ENCODE measurements at regions not wholly inside any gene's neighbourhood (a gene's known extent, or its start where the extent isn't known, plus 50 kb on each side); places are given as distances from the start of the nearest gene placed in this dataset.

GRCh38 chr5:28850320-28850921 is 1812.0 kb upstream of the CDH9 start:
- H3K4me3 Mint-ChIP-seq, result no peak overlapping the region
- no peaks in the 10 kb centered on the region; the same call in 2 of the 3 replicates for H3K9me3 Mint-ChIP-seq
- Histone ChIP-seq H3K4me2 (no peak overlapping the region), H3K36me3 (ENCODE audit: insufficient read depth) (no peaks in the 10 kb centered on the region), H3K79me2 (replicated peaks; ENCODE audit: insufficient read depth) (no peaks in the 10 kb centered on the region), H3K4me3 (no peak overlapping the region), H3K4me1 (ENCODE audit: insufficient read depth) (no peaks in the 10 kb centered on the region), H3K27ac (ENCODE audit: low read depth) (no peak overlapping the region), H3K27me3 (ENCODE audit: insufficient read depth) (no peaks in the 10 kb centered on the region), H3F3A (replicated peaks; ENCODE audit: low read depth) (no peaks in the 10 kb centered on the region), H2AFZ (peak overlapping the region; percentile 83), H3K9me2 (ENCODE audit: insufficient read depth) (no peaks in the 10 kb centered on the region; the same call in 1 of the 2 replicates), H4K20me1 (replicated peaks; ENCODE audit: insufficient read depth) (no peaks in the 10 kb centered on the region)
- no peaks in the 10 kb centered on the region for H3K4me1 Mint-ChIP-seq
- no peaks in the 10 kb centered on the region for H3K27me3 Mint-ChIP-seq (ENCODE audit: insufficient read depth, low read depth, poor library complexity)
- H3K27ac Mint-ChIP-seq, result no peak overlapping the region
- DNase-seq (ENCODE audit: low spot score) (no peak), ATAC-seq (no peak)
- no peaks in the 10 kb centered on the region for H3K36me3 Mint-ChIP-seq (ENCODE audit: low read depth)
- TF ChIP-seq CREB1 (CRISPR knock-in tag; IDR thresholded peaks at IDR 0.05; ENCODE audit: low read depth), result no peak
- no peak for TF ChIP-seq EZH2 (IDR thresholded peaks at IDR 0.05; ENCODE audit: low read depth, unreplicated experiment)
- no peak for TF ChIP-seq ETS1 (IDR thresholded peaks at IDR 0.05)
- TF ChIP-seq REST (IDR thresholded peaks at IDR 0.05; ENCODE audit: unreplicated experiment), result no peak
- no peak for TF ChIP-seq ZNF462 (CRISPR knock-in tag; IDR thresholded peaks at IDR 0.05)
- no peak for TF ChIP-seq EZH2phosphoT487 (IDR thresholded peaks at IDR 0.05; ENCODE audit: unreplicated experiment)
- TF ChIP-seq CTCF (conservative IDR thresholded peaks at IDR 0.05; ENCODE audit: low read depth in 2 of 2), result no peak
- TF ChIP-seq POLR2AphosphoS5 (IDR thresholded peaks at IDR 0.05; ENCODE audit: low read depth), result no peak
- no peak for TF ChIP-seq ZNF114 (CRISPR knock-in tag; IDR thresholded peaks at IDR 0.05)
- no peak for TF ChIP-seq NANOG (IDR thresholded peaks at IDR 0.05; ENCODE audit: borderline replicate concordance)
- TF ChIP-seq JUNB (IDR thresholded peaks at IDR 0.05; ENCODE audit: unreplicated experiment), result no peak
- no peak for TF ChIP-seq STAT1 (IDR thresholded peaks at IDR 0.05; ENCODE audit: unreplicated experiment)
- TF ChIP-seq ZNF331 (CRISPR knock-in tag; IDR thresholded peaks at IDR 0.05; ENCODE audit: low read depth), result no peak

All from GM23338 (cell line).